ENCODE measurements at regions not wholly inside any gene's neighbourhood (a gene's known extent, or its start where the extent isn't known, plus 50 kb on each side); places are given as distances from the start of the nearest gene placed in this dataset.
"Not testable (repeated sequence)": the region's sequence is repeated elsewhere in the genome, so short reads cannot be mapped to it uniquely, and the experiment has no call there.

- DNase-seq, result peak; percentile 67
- Mint-ChIP-seq H3K4me3 (peak overlapping the region; percentile 52), H3K27ac (peak overlapping the region; percentile 96), H3K4me1 (peaks cover 39% of the 10 kb centered on the region), H3K36me3 (ENCODE audit: low read depth) (peaks cover 39% of the 10 kb centered on the region), H3K27me3 (no peaks in the 10 kb centered on the region), H3K9me3 (peaks cover 21% of the 10 kb centered on the region)
- intact Hi-C loops (cut with micrococcal nuclease), result loop anchor here (1.0 to 10.0 kb wide), 9 partner anchors 8 to 233 kb away; partner anchors contain the start of genes ATP5PF and GABPA
Observed at GRCh38 chr21:25501996-25502665, 105.2 kb downstream of the MRPL39 start.

DNA sequence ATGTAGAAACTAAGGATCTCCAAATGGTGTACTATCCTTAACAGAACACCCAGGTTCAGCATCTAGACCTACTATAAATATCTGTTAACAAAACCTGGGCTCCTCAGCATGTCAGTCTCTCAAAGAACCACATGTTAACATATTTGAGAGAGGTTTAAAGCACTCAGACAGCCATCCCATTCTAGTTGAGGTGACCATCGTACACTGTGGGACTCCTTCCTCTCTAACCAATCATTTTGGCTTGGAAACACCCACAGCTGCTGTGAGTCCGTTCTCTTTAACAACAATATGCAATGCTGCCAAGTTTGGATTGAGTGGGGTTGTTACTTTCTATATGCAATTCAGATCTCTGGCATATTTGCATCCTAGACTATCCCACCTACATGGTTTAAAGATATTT, 105.8 kb downstream of the MRPL39 start:
- Mint-ChIP-seq H3K27ac (peak overlapping the region; percentile 96), H3K36me3 (ENCODE audit: low read depth) (peaks cover 41% of the 10 kb centered on the region), H3K9me3 (peaks cover 24% of the 10 kb centered on the region), H3K27me3 (no peaks in the 10 kb centered on the region), H3K4me3 (peak overlapping the region; percentile 52), H3K4me1 (peaks cover 42% of the 10 kb centered on the region)
- DNase-seq, result no peak
- intact Hi-C loops (cut with micrococcal nuclease), result loop anchor here (10.0 kb wide), 1 partner anchor 233 kb away; the partner anchor contains the start of genes ATP5PF and GABPA

DNA sequence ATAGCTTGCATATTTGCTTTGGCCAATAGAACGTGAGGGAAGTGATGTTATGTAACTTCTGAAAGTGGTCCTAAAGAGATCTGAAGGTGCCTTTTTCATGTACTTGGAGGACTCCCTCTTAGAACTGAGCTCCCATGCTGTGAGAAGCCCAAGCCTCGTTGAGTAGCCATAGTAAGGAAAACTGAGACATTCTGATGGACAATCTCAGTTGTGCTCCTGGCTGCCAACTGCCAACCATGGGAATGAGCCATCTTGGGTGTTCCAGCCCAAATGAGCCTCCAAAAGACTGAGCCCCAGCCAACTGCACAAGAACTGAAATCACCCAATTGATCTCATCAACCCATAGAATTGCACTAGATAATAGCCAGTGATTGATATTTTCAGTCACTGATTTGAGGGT, 106.7 kb downstream of the MRPL39 start:
- H3K27me3 Mint-ChIP-seq, result no peaks in the 10 kb centered on the region
- H3K4me1 Mint-ChIP-seq, result peaks cover 38% of the 10 kb centered on the region
- DNase-seq, result no peak
- H3K27ac Mint-ChIP-seq, result peak overlapping the region; percentile 6
- intact Hi-C loops (cut with micrococcal nuclease), result loop anchor here (10.0 kb wide), 1 partner anchor 234 kb away; the partner anchor contains the start of genes ATP5PF and GABPA
- peaks cover 24% of the 10 kb centered on the region for H3K9me3 Mint-ChIP-seq
- peaks cover 41% of the 10 kb centered on the region for H3K36me3 Mint-ChIP-seq (ENCODE audit: low read depth)
- peak overlapping the region; percentile 29 for H3K4me3 Mint-ChIP-seq

DNA sequence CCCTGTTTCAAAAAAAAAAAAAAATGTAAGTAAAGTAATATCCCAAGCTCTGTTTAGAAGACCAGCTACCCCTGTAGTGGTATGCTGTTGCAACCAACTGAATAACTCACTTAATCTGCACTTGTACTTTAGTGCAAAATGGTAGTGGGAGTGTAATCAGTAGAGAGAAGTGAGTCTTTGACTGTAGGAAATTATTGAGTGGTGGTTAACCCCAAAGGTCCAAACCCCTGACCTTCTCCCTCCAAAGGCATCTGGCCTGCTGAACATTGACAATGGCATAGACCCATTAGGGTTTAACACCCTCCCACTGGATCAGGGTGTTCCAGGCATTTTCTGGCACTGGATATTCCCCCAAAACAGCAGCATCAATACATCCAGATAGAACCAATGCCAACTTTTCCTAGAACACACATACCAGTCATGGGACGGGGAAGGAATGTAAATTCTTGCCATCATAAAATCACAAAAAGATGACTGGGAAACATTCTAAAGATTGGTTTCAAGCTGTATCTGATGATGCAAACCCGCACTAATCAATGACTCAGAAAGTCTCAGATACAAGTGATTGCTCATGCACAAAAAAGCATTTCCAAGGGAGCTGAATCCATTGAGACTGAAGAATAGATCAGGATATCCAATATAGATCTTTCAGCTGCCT, 110.3 kb downstream of the MRPL39 start:
- H3K36me3 Mint-ChIP-seq (ENCODE audit: low read depth), result peaks cover 29% of the 10 kb centered on the region
- no peak for DNase-seq
- no peak overlapping the region for H3K27ac Mint-ChIP-seq
- intact Hi-C loops (cut with micrococcal nuclease), result no loop called here
- peaks cover 19% of the 10 kb centered on the region for H3K4me1 Mint-ChIP-seq
- H3K4me3 Mint-ChIP-seq, result no peak overlapping the region
- no peaks in the 10 kb centered on the region for H3K27me3 Mint-ChIP-seq
- H3K9me3 Mint-ChIP-seq, result peaks cover 18% of the 10 kb centered on the region

GRCh38 chr21:25494804-25495203, 112.5 kb downstream of the MRPL39 start:
- peaks cover 29% of the 10 kb centered on the region for H3K36me3 Mint-ChIP-seq (ENCODE audit: low read depth)
- no peak overlapping the region for H3K27ac Mint-ChIP-seq
- H3K27me3 Mint-ChIP-seq, result no peaks in the 10 kb centered on the region
- peaks cover 23% of the 10 kb centered on the region for H3K9me3 Mint-ChIP-seq
- H3K4me1 Mint-ChIP-seq, result peaks cover 22% of the 10 kb centered on the region
- intact Hi-C loops (cut with micrococcal nuclease), result no loop called here
- DNase-seq, result no peak
- no peak overlapping the region for H3K4me3 Mint-ChIP-seq

DNA sequence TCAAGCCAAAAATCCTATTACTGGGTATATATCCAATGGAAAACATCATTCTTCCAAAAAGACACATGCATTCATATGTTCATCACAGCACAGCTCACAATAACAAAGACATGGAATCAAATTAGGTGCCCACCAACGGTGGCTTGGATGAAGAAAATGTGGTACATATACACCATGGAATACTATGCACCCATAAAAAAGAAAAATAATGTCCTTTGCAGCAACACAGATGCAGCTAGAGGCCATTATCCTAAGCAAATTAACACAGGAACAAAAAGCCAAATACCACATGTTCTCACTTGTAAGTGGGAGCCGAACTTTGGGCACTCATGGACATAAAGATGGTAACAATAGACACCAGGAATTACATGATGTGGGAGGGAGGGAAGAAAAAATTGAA, 113.6 kb downstream of the MRPL39 start:
- H3K4me3 Mint-ChIP-seq, result no peak overlapping the region
- peaks cover 25% of the 10 kb centered on the region for H3K4me1 Mint-ChIP-seq
- intact Hi-C loops (cut with micrococcal nuclease), result no loop called here
- H3K9me3 Mint-ChIP-seq, result peaks cover 26% of the 10 kb centered on the region
- no peak overlapping the region for H3K27ac Mint-ChIP-seq
- H3K36me3 Mint-ChIP-seq (ENCODE audit: low read depth), result peaks cover 23% of the 10 kb centered on the region
- DNase-seq, result no peak
- H3K27me3 Mint-ChIP-seq, result no peaks in the 10 kb centered on the region

- peaks cover 20% of the 10 kb centered on the region for H3K9me3 Mint-ChIP-seq
- no peak for DNase-seq
- H3K27me3 Mint-ChIP-seq, result no peaks in the 10 kb centered on the region
- peaks cover 35% of the 10 kb centered on the region for H3K4me1 Mint-ChIP-seq
- peaks cover 13% of the 10 kb centered on the region for H3K36me3 Mint-ChIP-seq (ENCODE audit: low read depth)
- intact Hi-C loops (cut with micrococcal nuclease), result no loop called here
- peak overlapping the region; percentile 83 for H3K27ac Mint-ChIP-seq
- peak overlapping the region; percentile 40 for H3K4me3 Mint-ChIP-seq
Observed at GRCh38 chr21:25491267-25491666, 116.0 kb downstream of the MRPL39 start.

DNA sequence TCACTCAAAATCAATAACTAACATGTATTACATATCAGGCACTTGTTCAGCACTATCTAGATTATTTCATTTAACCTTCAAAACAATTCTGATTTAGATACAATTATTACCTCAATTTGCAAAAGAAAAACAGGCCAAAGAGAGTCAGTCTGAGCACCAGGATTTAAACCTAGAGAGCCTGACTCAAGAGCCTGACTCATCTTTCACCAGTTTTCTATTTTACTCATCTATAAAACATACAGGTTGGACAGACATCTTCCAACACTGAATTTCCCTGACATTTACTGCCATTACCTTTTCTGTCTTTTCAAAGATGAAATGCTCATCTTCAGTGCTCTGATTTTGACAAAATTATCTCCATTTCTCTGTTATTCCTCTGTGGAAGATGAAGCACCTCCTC, 116.5 kb downstream of the MRPL39 start:
- intact Hi-C loops (cut with micrococcal nuclease), result no loop called here
- Mint-ChIP-seq H3K36me3 (ENCODE audit: low read depth) (peaks cover 13% of the 10 kb centered on the region), H3K4me3 (peak overlapping the region; percentile 40), H3K9me3 (peaks cover 20% of the 10 kb centered on the region), H3K27ac (peak overlapping the region; percentile 83), H3K4me1 (peaks cover 39% of the 10 kb centered on the region), H3K27me3 (no peaks in the 10 kb centered on the region)
- DNase-seq, result no peak

DNA sequence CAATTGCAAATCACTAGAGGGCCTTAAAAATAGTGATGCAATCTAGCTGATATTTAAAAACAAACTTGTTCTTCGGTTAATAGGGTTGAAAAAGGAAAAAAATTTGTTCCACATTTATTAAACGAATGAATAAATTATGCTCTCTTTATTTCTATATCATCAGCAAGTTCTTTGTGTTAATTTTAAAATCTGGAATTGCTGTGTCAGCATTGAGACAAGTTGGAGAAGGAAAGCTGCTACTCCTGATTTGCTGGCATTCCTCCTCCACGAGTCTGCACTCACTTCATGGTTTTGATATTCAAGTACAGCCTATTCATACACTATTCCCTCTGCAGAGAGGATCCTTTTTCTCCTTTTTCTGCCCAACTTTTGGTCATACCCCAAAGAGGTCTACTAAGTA, 117.6 kb downstream of the MRPL39 start:
- Mint-ChIP-seq H3K27me3 (no peaks in the 10 kb centered on the region), H3K27ac (no peak overlapping the region), H3K4me1 (peaks cover 47% of the 10 kb centered on the region), H3K36me3 (ENCODE audit: low read depth) (peaks cover 14% of the 10 kb centered on the region), H3K9me3 (peaks cover 27% of the 10 kb centered on the region), H3K4me3 (no peak overlapping the region)
- DNase-seq, result no peak
- intact Hi-C loops (cut with micrococcal nuclease), result no loop called here

- peaks cover 52% of the 10 kb centered on the region for H3K4me1 Mint-ChIP-seq
Observed at GRCh38 chr21:25487046-25487594, 120.2 kb downstream of the MRPL39 start.

DNA sequence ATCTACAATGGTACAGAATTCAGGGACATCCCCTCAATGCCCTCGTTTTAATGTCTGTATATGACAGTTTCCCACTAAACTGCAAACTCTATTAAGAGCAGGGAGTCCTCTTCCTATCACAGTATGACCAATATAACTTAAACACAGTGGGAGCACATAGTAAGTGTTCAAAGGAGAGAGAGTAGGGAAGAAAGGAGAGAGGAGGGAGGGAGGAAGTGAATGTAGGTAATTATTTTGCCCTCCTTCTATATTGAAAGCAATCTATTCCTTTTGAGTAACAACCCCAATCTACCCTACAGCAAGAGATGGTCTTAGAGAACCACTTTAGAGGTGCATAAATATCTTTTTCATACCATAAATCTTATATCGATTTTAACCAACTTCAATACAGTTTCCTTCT, 121.4 kb downstream of the MRPL39 start:
- intact Hi-C loops (cut with micrococcal nuclease), result no loop called here
- Mint-ChIP-seq H3K4me3 (peak overlapping the region; percentile 32), H3K9me3 (peaks cover 41% of the 10 kb centered on the region), H3K27ac (peak overlapping the region; percentile 76), H3K36me3 (ENCODE audit: low read depth) (peaks cover 29% of the 10 kb centered on the region), H3K4me1 (peaks cover 46% of the 10 kb centered on the region), H3K27me3 (no peaks in the 10 kb centered on the region)
- no peak for DNase-seq

More at GRCh38 chr21:25487046-25487594, 120.2 kb downstream of the MRPL39 start:
- Mint-ChIP-seq H3K36me3 (ENCODE audit: low read depth) (peaks cover 26% of the 10 kb centered on the region), H3K9me3 (peaks cover 36% of the 10 kb centered on the region), H3K4me3 (peak overlapping the region; percentile 63), H3K27me3 (no peaks in the 10 kb centered on the region), H3K27ac (peak overlapping the region; percentile 91)
- peak; percentile 49 for DNase-seq
- intact Hi-C loops (cut with micrococcal nuclease), result loop anchor here (1.0 kb wide), 9 partner anchors 15 to 91 kb away; no protein-coding TSS in a partner anchor

GRCh38 chr21:25467896-25468295, 139.4 kb downstream of the MRPL39 start:
- DNase-seq, result no peak
- Mint-ChIP-seq H3K27ac (no peak overlapping the region), H3K27me3 (no peaks in the 10 kb centered on the region), H3K9me3 (peaks cover 25% of the 10 kb centered on the region), H3K4me1 (peaks cover 29% of the 10 kb centered on the region), H3K36me3 (ENCODE audit: low read depth) (peaks cover 12% of the 10 kb centered on the region), H3K4me3 (no peak overlapping the region)
- intact Hi-C loops (cut with micrococcal nuclease), result no loop called here

- not testable (repeated sequence) for H3K27ac Mint-ChIP-seq
Observed at GRCh38 chr21:25467071-25467470, 140.2 kb downstream of the MRPL39 start.

DNA sequence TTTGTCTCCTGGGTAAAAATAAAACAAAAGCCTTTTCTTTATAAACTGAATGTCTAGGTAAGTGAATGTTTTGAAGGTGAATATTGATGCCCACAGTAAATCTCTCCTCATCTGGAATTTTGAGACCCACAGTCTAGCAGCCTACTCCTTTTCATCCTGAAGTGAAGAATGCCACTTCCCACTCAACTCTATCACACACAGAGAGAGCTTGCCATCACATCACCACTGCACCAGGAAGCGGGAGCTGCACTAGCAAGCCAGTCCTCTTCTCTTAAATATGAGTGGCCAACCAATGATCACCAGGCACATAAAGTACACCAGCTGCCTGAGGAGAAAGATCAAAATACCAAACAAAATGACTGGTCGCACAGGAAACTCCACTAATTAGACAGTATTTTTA, 140.8 kb downstream of the MRPL39 start:
- DNase-seq, result no peak
- no peak overlapping the region for H3K4me3 Mint-ChIP-seq
- H3K27ac Mint-ChIP-seq, result no peak overlapping the region
- intact Hi-C loops (cut with micrococcal nuclease), result no loop called here
- no peaks in the 10 kb centered on the region for H3K27me3 Mint-ChIP-seq
- peaks cover 10% of the 10 kb centered on the region for H3K36me3 Mint-ChIP-seq (ENCODE audit: low read depth)
- peaks cover 36% of the 10 kb centered on the region for H3K4me1 Mint-ChIP-seq
- peaks cover 12% of the 10 kb centered on the region for H3K9me3 Mint-ChIP-seq

More at GRCh38 chr21:25467071-25467470, 140.2 kb downstream of the MRPL39 start:
- H3K4me3 Mint-ChIP-seq; intact Hi-C loops (cut with micrococcal nuclease); H3K36me3 Mint-ChIP-seq (ENCODE audit: low read depth); H3K27me3 Mint-ChIP-seq; DNase-seq: not testable (repeated sequence)
- H3K9me3 Mint-ChIP-seq, result peaks cover 17% of the 10 kb centered on the region
- H3K4me1 Mint-ChIP-seq, result peaks cover 34% of the 10 kb centered on the region

Data from activated CD4-positive, alpha-beta T cell treated with anti-CD3 and anti-CD28 coated beads, Interleukin-2, amount 10 ng/mL, durations not matched to agents 24 days and 14 days (primary cell).